Stomach (tissue), 8 donors: ENCODE measurements at regions not wholly inside any gene's neighbourhood (a gene's known extent, or its start where the extent isn't known, plus 50 kb on each side); places are given as distances from the start of the nearest gene placed in this dataset.
A peak's percentile ranks its signal among the peaks of the same experiment; 100 is the strongest.

Source experiments
- DNase-seq, 2 donors: peaks; one replicate each; pipeline versions ENCODE4 v3.0.0 to v3.0.0-alpha.2; 2013 to 2019
- H3K27ac ChIP-seq, 5 donors: fragments of 200-600 bp in 4 of 5; sonication (generic) in 4 of 5; one replicate each; pipeline ENCODE4 v1.5.1; 2013 to 2019; ENCODE audit warnings: mild to moderate bottlenecking in 1 of 5, moderate library complexity in 1 of 5
- H3K27me3 ChIP-seq, 3 donors: fragments of 200-600 bp; sonication (generic); one replicate each; pipeline ENCODE4 v1.5.1; 2017 to 2019; ENCODE audit warnings: mixed run types in 1 of 3
- H3K36me3 ChIP-seq, 4 donors: fragments of 200-600 bp; sonication (generic); 1 replicate in 3 of 4; 2 replicates in 1 of 4; pipeline ENCODE4 v1.5.1; 2016 to 2019
- H3K4me1 ChIP-seq, 4 donors: fragments of 200-600 bp; sonication (generic); one replicate each; pipeline ENCODE4 v1.5.1; 2016 to 2019
- H3K4me3 ChIP-seq, 4 donors: fragments of 200-600 bp; sonication (generic) in 3 of 4; one replicate each; pipeline ENCODE4 v1.5.1; 2016 to 2019; ENCODE audit warnings: mild to moderate bottlenecking in 1 of 4
- H3K9me3 ChIP-seq, 4 donors: fragments of 200-600 bp; sonication (generic); one replicate each; pipeline ENCODE4 v1.5.1; 2016 to 2019
- EP300 ChIP-seq: sonication (generic); formaldehyde crosslinking; IDR thresholded peaks from one replicate; pipeline ENCODE4 v1.6.1; 2017; ENCODE audit warnings: antibody characterized with exemption
- POLR2A ChIP-seq, 4 donors: fragments of 450-650 bp; IDR thresholded peaks; one replicate each; pipeline ENCODE4 v1.6.1; 2016; ENCODE audit warnings: antibody characterized with exemption in 4 of 4, control low read depth in 2 of 4, mild to moderate bottlenecking in 1 of 4, moderate library complexity in 1 of 4
- POLR2AphosphoS5 ChIP-seq, 3 donors: sonication (generic); formaldehyde crosslinking; IDR thresholded peaks; one replicate each; pipeline ENCODE4 v1.6.1; 2016; ENCODE audit warnings: antibody characterized with exemption in 3 of 3
- WGBS, 5 donors: extraction: QIAGEN DNeasy Blood & Tissue Kit in 3 of 5; methylation state at CpG; one replicate each; pipeline versions ENCODE4 v1.1.5 to v1.1.7; 2013 to 2018; 5-methylcytosine and 5-hydroxymethylcytosine counted together
- intact Hi-C: fragments of 100-400 bp; cut with DNase I; formaldehyde crosslinking; loops from one replicate; pipeline ENCODE4 v1.15.1; 2023; ENCODE audit warnings: low total_unique reads
- TF ChIP-seq, protein P1 (sequence below), 7 experiments: fragments of 450-650 bp in 4 of 7; fragments of 200-600 bp in 3 of 7; sonication (generic) in 3 of 7; IDR thresholded peaks; one replicate each; pipeline ENCODE4 v1.5.1; 2016 to 2019; ENCODE audit warnings: antibody characterized with exemption in 7 of 7, control low read depth in 2 of 7, mild to moderate bottlenecking in 1 of 7
- donor health status: healthy with polysubstance abuse.
- donor health status: Bipolar disorder and iron deficiency.
- donor health status: healthy.

GRCh38 chr20:8967641-8968245, 101.1 kb upstream of the PLCB4 start:
- WGBS, 5 donors, result 89 to 98% (median 93%) methylated on average over 2 of the region's 2 CpGs
- intact Hi-C loops, result no loop called here
- TF ChIP-seq, protein P1, sequence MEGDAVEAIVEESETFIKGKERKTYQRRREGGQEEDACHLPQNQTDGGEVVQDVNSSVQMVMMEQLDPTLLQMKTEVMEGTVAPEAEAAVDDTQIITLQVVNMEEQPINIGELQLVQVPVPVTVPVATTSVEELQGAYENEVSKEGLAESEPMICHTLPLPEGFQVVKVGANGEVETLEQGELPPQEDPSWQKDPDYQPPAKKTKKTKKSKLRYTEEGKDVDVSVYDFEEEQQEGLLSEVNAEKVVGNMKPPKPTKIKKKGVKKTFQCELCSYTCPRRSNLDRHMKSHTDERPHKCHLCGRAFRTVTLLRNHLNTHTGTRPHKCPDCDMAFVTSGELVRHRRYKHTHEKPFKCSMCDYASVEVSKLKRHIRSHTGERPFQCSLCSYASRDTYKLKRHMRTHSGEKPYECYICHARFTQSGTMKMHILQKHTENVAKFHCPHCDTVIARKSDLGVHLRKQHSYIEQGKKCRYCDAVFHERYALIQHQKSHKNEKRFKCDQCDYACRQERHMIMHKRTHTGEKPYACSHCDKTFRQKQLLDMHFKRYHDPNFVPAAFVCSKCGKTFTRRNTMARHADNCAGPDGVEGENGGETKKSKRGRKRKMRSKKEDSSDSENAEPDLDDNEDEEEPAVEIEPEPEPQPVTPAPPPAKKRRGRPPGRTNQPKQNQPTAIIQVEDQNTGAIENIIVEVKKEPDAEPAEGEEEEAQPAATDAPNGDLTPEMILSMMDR (IDR thresholded peaks at IDR 0.05), result no peak
- TF ChIP-seq POLR2A (IDR thresholded peaks at IDR 0.05), result no peak
- TF ChIP-seq EP300, result no peak
- TF ChIP-seq POLR2AphosphoS5 (IDR thresholded peaks at IDR 0.05), result no peak

DNA sequence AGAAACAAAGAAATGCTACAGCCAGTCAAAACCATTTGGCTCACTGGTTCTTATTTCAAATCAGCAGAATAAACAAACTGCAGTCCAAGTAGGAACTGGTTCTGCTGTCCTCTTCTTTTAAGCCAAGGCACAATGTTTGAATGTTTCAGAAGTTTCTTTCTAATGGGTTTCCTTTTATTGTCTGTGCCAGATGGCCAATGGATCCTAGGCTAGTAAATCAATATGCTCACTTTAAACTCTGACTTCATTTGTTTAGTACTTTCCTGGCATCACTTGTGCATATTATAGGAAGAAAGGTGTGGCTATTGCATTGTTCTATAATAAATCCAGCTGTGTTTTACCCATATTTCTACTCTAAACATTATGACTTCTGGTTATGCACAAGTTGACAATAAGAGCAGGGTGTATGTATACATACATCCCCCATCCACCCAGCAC, 99.7 kb upstream of the PLCB4 start:
- Histone ChIP-seq H3K27me3 (no peaks in the 10 kb centered on the region), H3K9me3 (no peaks in the 10 kb centered on the region), H3K4me3 (no peak overlapping the region), H3K36me3 (no peaks in the 10 kb centered on the region), H3K4me1 (peaks cover 14 to 40% (median 18%) of the 10 kb centered on the region in 4 donors), H3K27ac (peak overlapping the region in 2 of 5 donors; percentile 42 to 51)
- intact Hi-C loops, result no loop called here
- TF ChIP-seq, protein P1 (IDR thresholded peaks at IDR 0.05), result no peak
- TF ChIP-seq POLR2AphosphoS5 (IDR thresholded peaks at IDR 0.05), result no peak
- no peak for TF ChIP-seq EP300
- no peak for TF ChIP-seq POLR2A (IDR thresholded peaks at IDR 0.05)
- no peak for DNase-seq

More at GRCh38 chr20:8967641-8968245, 101.1 kb upstream of the PLCB4 start:
- Histone ChIP-seq H3K36me3 (no peaks in the 10 kb centered on the region), H3K4me1 (peaks cover 14 to 40% (median 18%) of the 10 kb centered on the region in 4 donors), H3K27me3 (no peaks in the 10 kb centered on the region), H3K27ac (peak overlapping the region in 2 of 5 donors; percentile 47 to 51), H3K9me3 (no peaks in the 10 kb centered on the region), H3K4me3 (no peak overlapping the region)
- no peak for DNase-seq

- TF ChIP-seq POLR2AphosphoS5 (IDR thresholded peaks at IDR 0.05), result no peak
- no peak for TF ChIP-seq POLR2A (IDR thresholded peaks at IDR 0.05)
- TF ChIP-seq, protein P1 (IDR thresholded peaks at IDR 0.05), result no peak
- 59 to 71% (median 62%) methylated on average over 4 of the region's 4 CpGs for WGBS, 5 donors
- no peak for DNase-seq
- Histone ChIP-seq H3K27ac (peak overlapping the region in 1 of 5 donors; percentile 2), H3K27me3 (no peaks in the 10 kb centered on the region), H3K36me3 (no peaks in the 10 kb centered on the region), H3K9me3 (no peaks in the 10 kb centered on the region), H3K4me3 (no peak overlapping the region), H3K4me1 (peaks cover 14 to 29% (median 15%) of the 10 kb centered on the region in 4 donors)
- intact Hi-C loops, result no loop called here
These were observed 97.1 kb upstream of the PLCB4 start for GRCh38 chr20:8971669-8972316.

DNA sequence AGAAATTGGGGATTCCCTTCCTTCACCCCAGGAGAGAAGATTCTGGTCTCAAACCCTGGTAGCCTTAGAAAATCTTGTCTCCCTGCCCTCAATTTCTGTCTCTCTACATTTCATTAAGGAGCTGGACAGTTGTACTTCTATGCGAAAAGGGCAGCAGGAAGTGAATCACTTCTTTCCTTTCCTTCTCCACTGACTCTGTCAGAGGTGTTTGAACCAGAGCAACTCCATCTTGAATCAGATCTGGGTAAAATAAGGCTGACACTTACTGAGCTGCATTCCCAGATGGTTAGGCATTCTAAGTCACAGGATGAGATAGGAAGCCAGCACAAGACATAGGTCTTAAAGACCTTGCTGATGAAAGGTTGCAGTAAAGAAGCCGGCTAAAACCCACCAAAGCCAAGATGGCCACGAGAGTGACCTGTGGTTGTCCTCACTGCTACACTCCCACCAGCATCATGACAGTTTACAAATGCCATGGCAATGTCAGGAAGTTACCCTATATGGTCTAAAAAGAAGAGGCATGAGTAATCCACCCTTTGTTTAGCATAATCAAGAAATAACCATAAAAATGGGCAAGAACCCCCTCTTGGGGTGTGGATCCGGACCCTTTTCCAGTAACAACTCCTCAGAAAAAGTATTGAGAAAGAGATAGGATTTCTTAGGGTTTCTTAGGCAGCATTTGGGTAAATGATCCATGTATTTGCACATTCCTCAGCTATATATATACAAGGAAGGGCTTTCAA, 95.8 kb upstream of the PLCB4 start:
- intact Hi-C loops, result no loop called here
- TF ChIP-seq POLR2AphosphoS5 (IDR thresholded peaks at IDR 0.05) (no peak), POLR2A (IDR thresholded peaks at IDR 0.05) (no peak), EP300 (no peak)
- TF ChIP-seq, protein P1 (IDR thresholded peaks at IDR 0.05), result no peak

More for the DNA sequence above, 95.8 kb upstream of the PLCB4 start:
- DNase-seq, result no peak
- H3K27me3 ChIP-seq, result no peaks in the 10 kb centered on the region
- 87 to 94% (median 90%) methylated on average over 4 of the region's 4 CpGs for WGBS, 5 donors
- H3K4me1 ChIP-seq, result peaks cover 11 to 25% (median 14%) of the 10 kb centered on the region in 4 donors
- no peak overlapping the region for H3K27ac ChIP-seq
- H3K36me3 ChIP-seq, result no peaks in the 10 kb centered on the region
- no peaks in the 10 kb centered on the region for H3K9me3 ChIP-seq
- no peak overlapping the region for H3K4me3 ChIP-seq
